Ishikawa (cell line): ENCODE measurements at regions not wholly inside any gene's neighbourhood (a gene's known extent, or its start where the extent isn't known, plus 50 kb on each side); places are given as distances from the start of the nearest gene placed in this dataset.

Experiments used
- CEBPB ChIP-seq: IDR thresholded peaks from 2 replicates; pipeline ENCODE4 v1.6.1; 2012
- CREB1 ChIP-seq: IDR thresholded peaks from 2 replicates; pipeline ENCODE4 v1.6.1; 2012; ENCODE audit warnings: low read depth
- EGR1 ChIP-seq: IDR thresholded peaks from 2 replicates; pipeline ENCODE4 v1.6.1; 2012
- EP300 ChIP-seq: IDR thresholded peaks from 2 replicates; pipeline ENCODE4 v1.6.1; 2012; ENCODE audit warnings: borderline replicate concordance
- FOXM1 ChIP-seq: IDR thresholded peaks from 2 replicates; pipeline ENCODE4 v1.6.1; 2012; ENCODE audit warnings: low read depth, borderline replicate concordance
- MAX ChIP-seq: IDR thresholded peaks from 2 replicates; pipeline ENCODE4 v1.6.1; 2012
- NFIC ChIP-seq: IDR thresholded peaks from 2 replicates; pipeline ENCODE4 v1.6.1; 2012
- RAD21 ChIP-seq: IDR thresholded peaks from 2 replicates; pipeline ENCODE4 v1.6.1; 2012; ENCODE audit warnings: low read depth
- REST ChIP-seq: IDR thresholded peaks from 2 replicates; pipeline ENCODE4 v1.6.1; 2012; ENCODE audit warnings: low read depth, mild to moderate bottlenecking
- TAF1 ChIP-seq: IDR thresholded peaks from 2 replicates; pipeline ENCODE4 v1.6.1; 2012; ENCODE audit warnings: low read depth, mild to moderate bottlenecking
- TCF12 ChIP-seq: IDR thresholded peaks from 2 replicates; pipeline ENCODE4 v1.6.1; 2012; ENCODE audit warnings: low read depth
- TEAD4 ChIP-seq: IDR thresholded peaks from 2 replicates; pipeline ENCODE4 v1.6.1; 2012
- USF1 ChIP-seq: IDR thresholded peaks from 2 replicates; pipeline ENCODE4 v1.6.1; 2012
- YY1 ChIP-seq: IDR thresholded peaks from 2 replicates; pipeline ENCODE4 v1.6.1; 2012; ENCODE audit warnings: low read depth
- ZBTB7A ChIP-seq: IDR thresholded peaks from 2 replicates; pipeline ENCODE4 v1.6.1; 2012; ENCODE audit warnings: low read depth

- TF ChIP-seq TEAD4 (no peak), EP300 (no peak), CEBPB (no peak), CREB1 (no peak), ZBTB7A (no peak), TAF1 (no peak), YY1 (no peak), MAX (no peak), USF1 (no peak)
Observed at GRCh38 chr19:30171795-30172612, 200.2 kb upstream of the ZNF536 start.

GRCh38 chr19:30172613-30173242, 199.5 kb upstream of the ZNF536 start:
- TF ChIP-seq REST (no peak), TAF1 (no peak), ZBTB7A (no peak), CREB1 (no peak), TEAD4 (no peak), YY1 (no peak), EGR1 (no peak), MAX (no peak), FOXM1 (no peak), EP300 (no peak), RAD21 (no peak), CEBPB (no peak), USF1 (no peak)

GRCh38 chr19:30173593-30174356, 198.4 kb upstream of the ZNF536 start:
- TF ChIP-seq CREB1 (no peak), TEAD4 (no peak), CEBPB (no peak), YY1 (no peak), TAF1 (no peak), ZBTB7A (no peak), REST (no peak)

GRCh38 chr19:30174357-30174645, 197.9 kb upstream of the ZNF536 start:
- TF ChIP-seq NFIC (no peak), RAD21 (no peak), TEAD4 (no peak), ZBTB7A (no peak), TCF12 (no peak), TAF1 (no peak), REST (no peak), EGR1 (no peak), CREB1 (no peak), YY1 (no peak), EP300 (no peak), FOXM1 (no peak), USF1 (no peak), MAX (no peak)
